OCI-LY1 (cell line): ENCODE measurements at regions not wholly inside any gene's neighbourhood (a gene's known extent, or its start where the extent isn't known, plus 50 kb on each side); places are given as distances from the start of the nearest gene placed in this dataset.

Experiments
- H2AFZ ChIP-seq: fragments of 200-600 bp; sonication (generic), shearing (Covaris generic); 2 replicates; pipeline ENCODE4 v1.6.0; 2014; ENCODE audit warnings: antibody characterized with exemption, mild to moderate bottlenecking, low read length
- H3F3A ChIP-seq: fragments of 200-600 bp; sonication (generic), shearing (Covaris generic); 2 replicates; pipeline ENCODE4 v1.6.0; 2014; ENCODE audit warnings: mild to moderate bottlenecking, antibody characterized with exemption, low read length, moderate library complexity; ENCODE audit not compliant: insufficient read depth
- H3K27ac ChIP-seq: fragments of 200-600 bp; sonication (generic); 2 replicates; pipeline ENCODE4 v1.5.1; 2014; ENCODE audit warnings: low read length, mixed run types, mild to moderate bottlenecking, low read depth; ENCODE audit not compliant: poor library complexity, severe bottlenecking
- H3K27me3 ChIP-seq: fragments of 200-600 bp; sonication (generic); 2 replicates; pipeline ENCODE4 v1.6.0; 2014; ENCODE audit warnings: antibody characterized with exemption, mild to moderate bottlenecking, low read length, moderate library complexity; ENCODE audit not compliant: insufficient read depth
- H3K36me3 ChIP-seq: fragments of 200-600 bp; sonication (generic); 2 replicates; pipeline ENCODE4 v1.6.1; 2014; ENCODE audit warnings: mild to moderate bottlenecking, antibody characterized with exemption, low read length, moderate library complexity, mixed read lengths; ENCODE audit not compliant: insufficient read depth
- H3K4me1 ChIP-seq: fragments of 200-600 bp; sonication (generic); 2 replicates; pipeline ENCODE4 v1.5.1; 2014; ENCODE audit warnings: mild to moderate bottlenecking, low read length, moderate library complexity; ENCODE audit not compliant: insufficient read depth, severe bottlenecking
- H3K4me2 ChIP-seq: fragments of 200-600 bp; sonication (generic), shearing (Covaris generic); 2 replicates; pipeline ENCODE4 v1.6.1; 2014; ENCODE audit warnings: low read length
- H3K4me3 ChIP-seq: fragments of 200-600 bp; sonication (generic); 2 replicates; pipeline ENCODE4 v1.5.1; 2014; ENCODE audit warnings: low read length, low read depth, mild to moderate bottlenecking, mixed read lengths; ENCODE audit not compliant: poor library complexity, severe bottlenecking
- H3K79me2 ChIP-seq: fragments of 200-600 bp; shearing (Covaris generic); 2 replicates; pipeline ENCODE4 v1.6.1; 2016; ENCODE audit warnings: mixed run types, low read length, mixed read lengths; ENCODE audit not compliant: insufficient read depth
- H3K9ac ChIP-seq: fragments of 200-600 bp; sonication (generic), shearing (Covaris generic); 2 replicates; pipeline ENCODE4 v1.6.1; 2014; ENCODE audit warnings: mild to moderate bottlenecking, low read length, mixed read lengths
- H3K9me2 ChIP-seq: fragments of 200-600 bp; sonication (generic), shearing (Covaris generic); 2 replicates; pipeline ENCODE4 v1.6.1; 2014; ENCODE audit warnings: low read depth, mild to moderate bottlenecking, low read length, mixed read lengths
- H3K9me3 ChIP-seq: fragments of 200-600 bp; shearing (Covaris generic); 2 replicates; pipeline ENCODE4 v1.6.1; 2014; ENCODE audit warnings: low read length, mixed read lengths
- H4K20me1 ChIP-seq: fragments of 200-600 bp; sonication (generic), shearing (Covaris generic); 2 replicates; pipeline ENCODE4 v1.6.0; 2016; ENCODE audit warnings: mild to moderate bottlenecking, low read length; ENCODE audit not compliant: insufficient read depth
- CTCF ChIP-seq: fragments of 200-600 bp; sonication (generic), shearing (Covaris generic); IDR thresholded peaks from 2 replicates; pipeline ENCODE4 v1.5.1; 2017; ENCODE audit warnings: mild to moderate bottlenecking, antibody characterized with exemption, low read length, moderate library complexity, mixed read lengths
- EZH2 ChIP-seq: fragments of 200-600 bp; sonication (generic), shearing (Covaris generic); IDR thresholded peaks from 2 replicates; pipeline ENCODE4 v1.8.0; 2017; ENCODE audit warnings: borderline replicate concordance, mixed run types, mild to moderate bottlenecking, antibody characterized with exemption, low read length, moderate library complexity, mixed read lengths

GRCh38 chr5:129163810-129164378 lies 69.3 kb downstream of the ISOC1 start:
- Histone ChIP-seq H2AFZ (no peak overlapping the region), H3K4me3 (no peak overlapping the region), H3K27ac (no peak overlapping the region)

GRCh38 chr5:129170050-129170449 lies 75.5 kb downstream of the ISOC1 start:
- Histone ChIP-seq H3K4me1 (no peaks in the 10 kb centered on the region), H3K9ac (no peak overlapping the region), H2AFZ (no peak overlapping the region), H3F3A (no peaks in the 10 kb centered on the region), H3K9me2 (no peaks in the 10 kb centered on the region), H3K27me3 (no peaks in the 10 kb centered on the region), H3K4me2 (no peak overlapping the region), H3K9me3 (no peaks in the 10 kb centered on the region), H3K4me3 (no peak overlapping the region), H3K79me2 (no peaks in the 10 kb centered on the region), H4K20me1 (no peaks in the 10 kb centered on the region), H3K27ac (no peak overlapping the region), H3K36me3 (no peaks in the 10 kb centered on the region)
- TF ChIP-seq CTCF (no peak), EZH2 (no peak)

More at GRCh38 chr5:129163810-129164378, 69.3 kb downstream of the ISOC1 start:
- TF ChIP-seq CTCF, result no peak
- Histone ChIP-seq H3K27me3 (no peaks in the 10 kb centered on the region), H3K4me2 (no peak overlapping the region), H3K9me3 (no peaks in the 10 kb centered on the region), H3K79me2 (no peaks in the 10 kb centered on the region), H4K20me1 (no peaks in the 10 kb centered on the region), H3K36me3 (no peaks in the 10 kb centered on the region), H3K9ac (no peak overlapping the region), H3K9me2 (no peaks in the 10 kb centered on the region), H3K4me1 (no peaks in the 10 kb centered on the region), H3F3A (no peaks in the 10 kb centered on the region)

GRCh38 chr5:129171194-129171944 lies 76.8 kb downstream of the ISOC1 start:
- Histone ChIP-seq H2AFZ (no peak overlapping the region), H3K4me2 (no peak overlapping the region)

More at GRCh38 chr5:129171194-129171944, 76.8 kb downstream of the ISOC1 start:
- Histone ChIP-seq H3F3A (no peaks in the 10 kb centered on the region), H3K79me2 (no peaks in the 10 kb centered on the region), H3K9me2 (no peaks in the 10 kb centered on the region), H4K20me1 (no peaks in the 10 kb centered on the region), H3K9me3 (no peaks in the 10 kb centered on the region), H3K4me3 (no peak overlapping the region), H3K9ac (no peak overlapping the region), H3K27me3 (no peaks in the 10 kb centered on the region), H3K4me1 (no peaks in the 10 kb centered on the region), H3K36me3 (no peaks in the 10 kb centered on the region), H3K27ac (no peak overlapping the region)
- TF ChIP-seq CTCF (no peak), EZH2 (no peak)
